HG03108 (cell line): ENCODE measurements at regions not wholly inside any gene's neighbourhood (a gene's known extent, or its start where the extent isn't known, plus 50 kb on each side); places are given as distances from the start of the nearest gene placed in this dataset.

Source experiments
- ATAC-seq: cut with Tn5 transposase; IDR thresholded peaks from one replicate; pipeline ENCODE4 v1.9.1; 2021; ENCODE audit warnings: moderate library complexity; ENCODE audit not compliant: unreplicated experiment

GRCh38 chr22:47259049-47259448 lies 496.6 kb downstream of the TBC1D22A start:
- ATAC-seq, result no peak

DNA sequence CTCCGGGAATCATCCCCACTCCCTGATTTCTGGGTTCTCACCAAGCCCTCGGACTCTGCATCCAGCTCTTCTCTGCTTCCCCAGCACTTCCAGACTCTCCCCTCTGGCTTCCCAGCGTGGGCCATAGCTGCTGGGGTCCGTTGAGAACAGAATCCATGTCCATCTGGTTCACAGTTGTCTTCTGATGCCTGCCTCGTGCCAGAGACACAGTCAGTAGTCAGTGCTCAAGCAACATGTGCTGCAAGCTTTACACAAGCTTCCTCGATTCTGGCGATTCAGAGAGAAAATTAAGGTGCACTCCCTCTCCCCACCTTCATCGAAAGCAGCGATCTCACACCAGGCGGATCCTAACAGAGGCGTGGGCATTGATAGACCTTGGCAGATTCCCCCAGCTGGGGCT lies 495.5 kb downstream of the TBC1D22A start:
- no peak for ATAC-seq

DNA sequence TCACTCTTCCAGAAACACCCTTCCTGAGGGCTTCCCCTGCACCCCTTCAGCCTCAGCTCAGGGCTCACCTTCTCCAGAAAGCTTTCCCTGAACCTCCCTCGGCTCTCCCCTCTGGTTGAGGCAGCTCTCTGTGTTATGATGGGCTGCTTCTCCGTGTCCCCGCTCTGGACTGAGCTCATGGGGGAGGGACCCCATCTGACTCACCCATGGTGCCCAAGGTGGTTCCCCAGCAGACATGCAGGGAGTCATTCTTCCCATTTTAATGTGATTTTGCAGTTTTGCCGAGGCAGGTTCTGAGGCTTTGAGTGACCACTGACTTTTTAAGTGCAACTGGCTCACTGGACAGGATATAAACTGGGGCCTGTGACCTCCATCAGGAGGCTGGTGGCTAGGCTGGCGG lies 495.1 kb downstream of the TBC1D22A start:
- ATAC-seq, result no peak

- ATAC-seq, result no peak
These were observed 489.5 kb downstream of the TBC1D22A start for GRCh38 chr22:47251911-47252310.

DNA sequence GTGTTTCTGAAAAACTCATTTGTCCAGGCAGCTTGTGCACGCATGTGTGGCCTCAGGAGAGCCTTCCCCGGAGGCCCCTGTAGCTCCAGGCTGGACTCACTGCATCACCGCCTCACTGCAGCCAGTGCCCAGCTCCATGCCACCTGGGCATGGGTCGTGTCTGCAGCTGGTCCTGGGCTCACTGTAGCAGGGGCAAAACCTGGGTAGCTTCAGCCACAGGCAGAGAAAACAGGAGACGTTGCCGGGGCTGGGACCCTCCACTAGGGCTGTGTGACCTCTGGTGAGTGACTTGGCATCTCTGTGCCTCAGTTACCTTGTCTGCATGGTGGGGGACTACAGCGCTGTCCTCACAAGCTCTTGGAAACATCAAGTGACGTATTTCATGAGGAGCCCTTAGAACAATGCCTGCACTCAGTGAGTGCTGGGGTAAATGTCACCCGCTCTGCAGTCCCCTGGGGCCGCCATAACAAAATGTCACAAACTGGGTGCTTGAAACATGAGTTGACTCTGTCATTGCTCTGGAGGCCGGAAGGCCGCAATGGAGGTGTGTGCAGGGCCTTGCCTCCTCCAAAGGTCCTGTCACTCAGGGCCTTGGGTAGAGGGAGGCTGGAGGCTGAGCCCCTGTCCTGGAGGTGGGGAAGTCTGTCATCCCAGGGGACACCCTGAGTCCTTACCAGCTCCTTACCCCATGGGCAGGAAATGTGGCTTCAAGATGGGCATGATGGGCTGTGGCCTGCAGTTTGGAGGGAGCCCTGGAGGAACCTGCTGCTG lies 488.7 kb downstream of the TBC1D22A start:
- ATAC-seq, result no peak

DNA sequence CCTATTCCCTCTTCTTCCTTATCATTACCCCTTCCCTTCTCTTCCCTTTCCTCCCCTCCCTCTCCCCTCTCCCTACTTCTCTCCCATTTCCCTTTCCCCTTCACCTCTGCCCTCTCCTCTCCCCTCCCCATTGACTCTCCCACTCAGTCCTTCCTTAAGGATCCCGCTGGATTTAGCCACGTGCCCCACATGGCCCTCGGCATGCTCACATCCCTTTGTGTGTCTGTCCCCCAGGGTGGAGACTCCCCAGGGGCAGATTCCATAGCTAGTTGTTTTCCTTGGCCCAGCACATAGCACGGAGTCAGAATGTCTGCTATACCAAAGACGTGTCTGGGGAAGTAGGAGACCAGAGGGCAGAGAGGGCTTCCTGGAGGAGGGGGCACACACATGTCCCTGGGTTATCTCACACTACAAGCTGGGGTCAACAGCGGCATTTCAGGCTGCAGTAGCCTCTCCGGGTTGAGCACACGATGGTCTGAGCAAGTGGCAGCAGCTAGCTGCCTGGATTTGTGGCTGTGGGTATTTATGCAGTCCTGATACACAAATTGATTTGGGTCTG lies 487.0 kb downstream of the TBC1D22A start:
- ATAC-seq, result no peak

GRCh38 chr22:47248925-47249324 lies 486.5 kb downstream of the TBC1D22A start:
- ATAC-seq, result no peak

- no peak for ATAC-seq
These were observed 485.3 kb downstream of the TBC1D22A start for GRCh38 chr22:47247579-47248240.

DNA sequence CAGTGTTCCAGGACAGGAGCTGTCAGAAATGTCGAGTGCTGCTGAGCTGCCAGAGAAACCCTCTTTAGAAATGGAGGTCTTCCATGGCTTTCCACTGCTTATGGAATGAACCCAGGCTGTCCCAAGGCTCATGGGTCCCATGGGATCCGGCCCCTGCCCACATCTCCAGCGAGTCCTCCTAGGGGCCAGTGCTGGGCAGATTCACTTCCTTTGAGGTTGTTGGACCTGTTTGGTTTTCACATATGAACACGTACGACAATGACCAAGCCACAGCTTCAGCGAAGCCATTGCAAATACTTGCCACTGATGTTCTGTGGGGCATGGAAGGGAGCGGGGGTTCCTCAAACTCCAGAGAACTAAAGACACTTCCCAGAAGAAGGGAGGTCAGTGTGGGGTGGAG lies 483.3 kb downstream of the TBC1D22A start:
- no peak for ATAC-seq

- ATAC-seq, result no peak
These were observed 482.8 kb downstream of the TBC1D22A start for GRCh38 chr22:47245286-47245685.

DNA sequence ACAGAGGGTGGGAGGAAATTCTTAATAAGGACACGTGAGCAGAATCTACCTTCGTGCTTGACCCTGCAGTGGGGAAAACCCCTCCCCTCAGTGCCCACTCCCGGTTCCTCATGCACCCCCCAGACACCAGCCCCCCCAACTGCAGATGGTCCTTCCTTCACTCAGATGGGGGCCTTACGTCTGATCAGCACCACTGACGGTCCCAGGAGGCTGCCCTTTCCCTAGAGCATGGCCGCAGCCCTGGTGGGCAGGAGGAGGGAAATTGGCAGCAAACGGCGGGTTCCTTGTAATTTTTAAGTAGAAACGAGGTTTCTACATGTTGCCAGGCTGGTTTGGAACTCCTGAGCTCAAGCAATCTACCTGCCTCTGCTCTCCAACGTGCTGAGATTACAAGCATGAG lies 477.7 kb downstream of the TBC1D22A start:
- no peak for ATAC-seq

GRCh38 chr22:47239474-47239860 lies 477.0 kb downstream of the TBC1D22A start:
- ATAC-seq, result no peak

- ATAC-seq, result no peak
These were observed 476.4 kb downstream of the TBC1D22A start for GRCh38 chr22:47238690-47239473.

DNA sequence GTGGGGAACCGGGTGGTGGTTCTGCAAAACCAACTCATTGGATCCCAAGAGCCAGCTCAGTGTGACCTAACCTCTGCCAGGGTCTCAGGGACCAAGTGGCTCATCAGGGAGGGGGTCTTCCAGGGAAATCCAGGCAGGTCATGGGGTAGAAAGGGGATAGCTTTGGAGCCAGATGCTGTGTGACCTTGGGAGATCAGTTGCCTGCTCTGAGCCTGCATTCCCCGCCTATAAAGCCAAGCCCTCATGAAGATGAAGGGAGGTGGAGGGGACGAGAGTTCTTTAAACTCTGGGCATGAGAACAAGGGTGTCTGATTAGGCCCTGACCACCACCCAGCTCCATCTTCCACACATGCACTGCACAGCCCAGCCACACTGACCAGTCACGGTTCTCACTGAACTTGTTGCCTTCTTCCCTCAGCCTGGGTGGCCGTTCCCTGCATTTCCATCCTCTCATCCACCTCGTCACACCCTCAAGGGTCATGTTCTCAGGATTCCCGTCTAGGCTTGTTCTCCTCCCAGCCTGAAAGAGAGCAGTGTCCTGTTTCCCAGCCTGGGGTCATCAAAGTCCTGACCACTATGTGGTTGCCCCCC lies 475.5 kb downstream of the TBC1D22A start:
- ATAC-seq, result no peak

GRCh38 chr22:47236718-47237117 lies 474.3 kb downstream of the TBC1D22A start:
- no peak for ATAC-seq

DNA sequence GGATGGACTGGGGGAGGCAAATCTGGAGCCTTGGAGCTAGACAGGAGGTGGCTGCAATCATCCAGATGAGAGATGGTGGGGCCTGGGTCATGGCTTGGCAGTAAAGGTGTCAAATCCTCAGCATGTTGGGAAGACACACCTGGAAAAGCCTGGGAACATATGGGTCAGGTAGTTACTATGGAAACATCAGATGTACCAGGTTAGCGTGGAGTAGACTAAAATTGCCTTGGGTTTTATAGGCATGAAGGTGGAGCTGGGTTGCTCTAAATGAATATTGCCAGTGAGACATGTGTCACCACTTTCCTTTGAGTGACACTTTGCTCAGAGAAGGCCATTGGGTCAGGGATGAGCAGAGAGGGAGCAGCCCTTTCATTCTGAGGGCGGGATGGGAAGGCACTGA lies 473.7 kb downstream of the TBC1D22A start:
- no peak for ATAC-seq

DNA sequence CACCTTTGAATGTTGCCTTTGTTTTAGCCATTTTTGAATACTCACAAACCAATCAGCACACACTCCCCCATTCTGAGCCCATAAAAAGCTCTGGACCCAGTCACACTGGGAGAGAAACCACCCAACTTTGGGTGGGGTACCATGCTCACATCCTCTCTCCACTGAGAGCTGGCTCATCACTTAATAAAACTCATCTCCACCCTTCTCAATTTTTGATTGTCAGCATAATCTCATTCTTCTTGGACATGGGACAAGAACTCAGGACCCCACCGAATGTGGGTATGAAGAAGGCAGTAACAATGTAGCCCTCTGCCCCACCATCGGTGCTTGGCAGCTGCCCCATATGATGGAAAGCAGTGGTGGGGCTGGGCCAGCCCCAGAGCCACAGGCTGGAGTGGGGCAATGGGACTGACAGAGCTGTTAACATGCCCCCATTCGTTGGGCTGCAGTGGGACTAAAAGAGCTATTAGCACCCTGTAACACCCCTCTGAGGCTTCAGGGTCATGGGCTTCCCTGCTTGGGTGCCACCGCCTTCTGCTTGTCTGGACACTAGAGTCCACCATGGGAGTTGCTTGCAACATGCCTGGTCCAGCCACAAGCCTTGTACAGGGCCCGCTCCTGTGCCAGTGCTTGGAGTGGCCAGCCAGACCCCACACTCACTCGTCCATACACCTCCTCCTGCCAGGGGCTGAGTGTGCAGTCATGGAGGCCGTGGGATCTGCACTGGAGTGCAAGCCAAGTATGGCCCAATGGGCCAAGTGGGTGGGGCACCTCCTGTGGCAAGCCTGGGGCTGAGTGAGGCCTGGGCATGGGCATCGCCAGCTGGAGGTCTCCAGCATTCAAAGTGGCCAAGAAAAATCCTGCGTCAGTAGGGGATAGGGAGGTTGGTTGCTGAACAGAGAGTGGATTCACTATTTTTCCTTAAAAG lies 471.1 kb downstream of the TBC1D22A start:
- ATAC-seq, result no peak

DNA sequence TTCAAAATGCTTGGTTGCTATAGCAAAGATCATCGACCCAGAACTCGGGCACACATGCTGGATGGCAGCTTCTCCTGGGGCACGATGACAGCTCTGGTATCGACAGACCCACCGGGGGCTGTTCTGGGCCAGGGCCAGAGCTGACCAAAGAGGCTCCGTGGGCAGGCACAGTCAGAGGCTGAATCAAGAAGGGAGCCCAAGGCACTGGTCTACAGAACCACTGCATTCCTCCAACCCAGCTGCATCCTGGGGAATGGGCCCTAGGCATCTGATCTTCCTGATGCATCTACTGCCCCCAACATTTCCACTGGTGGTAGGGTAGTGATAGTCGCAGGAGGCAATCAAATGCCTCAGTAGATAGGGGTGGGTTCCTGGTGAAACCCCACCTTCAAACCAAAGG lies 470.3 kb downstream of the TBC1D22A start:
- no peak for ATAC-seq

DNA sequence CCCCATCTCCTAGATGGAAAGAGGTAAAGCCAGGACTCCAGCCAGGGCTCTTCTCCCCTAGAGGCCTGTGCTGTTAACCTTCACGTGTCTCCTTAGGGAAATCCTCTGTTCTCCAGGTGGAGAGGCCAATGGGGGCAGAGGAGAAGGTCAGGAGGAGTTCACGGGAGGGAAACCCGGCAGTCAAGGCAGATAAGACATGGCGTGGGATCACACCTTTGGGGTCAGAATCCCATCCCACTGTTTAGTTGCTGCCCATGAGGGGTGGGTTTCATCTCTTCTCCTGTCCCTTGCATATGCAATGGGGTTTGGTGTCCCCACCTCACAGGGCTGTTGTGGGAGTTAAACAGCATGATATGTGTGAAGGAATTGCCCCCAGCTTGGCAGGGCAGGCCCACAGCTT lies 469.7 kb downstream of the TBC1D22A start:
- ATAC-seq, result no peak

DNA sequence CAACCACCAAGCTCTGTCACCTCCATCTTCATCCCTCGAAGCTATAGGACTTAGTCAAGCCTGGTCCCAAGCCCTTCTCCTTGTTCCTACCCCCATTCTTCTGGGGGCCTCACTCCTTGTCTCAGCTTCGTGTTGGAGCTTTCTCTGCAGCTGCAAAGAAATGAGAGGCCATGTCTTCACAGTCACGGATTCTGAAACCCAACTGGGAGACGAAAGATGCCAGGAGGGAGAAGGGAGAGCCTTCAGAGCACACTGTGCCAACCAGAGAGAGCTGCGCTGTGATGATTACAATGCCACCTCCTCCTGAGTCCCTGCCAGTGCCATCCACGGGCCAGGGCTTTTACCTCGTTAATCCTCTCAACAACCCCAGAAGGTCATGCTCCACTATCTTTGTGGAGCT lies 469.3 kb downstream of the TBC1D22A start:
- no peak for ATAC-seq
